ENCODE measurements at regions not wholly inside any gene's neighbourhood (a gene's known extent, or its start where the extent isn't known, plus 50 kb on each side); places are given as distances from the start of the nearest gene placed in this dataset.

DNA sequence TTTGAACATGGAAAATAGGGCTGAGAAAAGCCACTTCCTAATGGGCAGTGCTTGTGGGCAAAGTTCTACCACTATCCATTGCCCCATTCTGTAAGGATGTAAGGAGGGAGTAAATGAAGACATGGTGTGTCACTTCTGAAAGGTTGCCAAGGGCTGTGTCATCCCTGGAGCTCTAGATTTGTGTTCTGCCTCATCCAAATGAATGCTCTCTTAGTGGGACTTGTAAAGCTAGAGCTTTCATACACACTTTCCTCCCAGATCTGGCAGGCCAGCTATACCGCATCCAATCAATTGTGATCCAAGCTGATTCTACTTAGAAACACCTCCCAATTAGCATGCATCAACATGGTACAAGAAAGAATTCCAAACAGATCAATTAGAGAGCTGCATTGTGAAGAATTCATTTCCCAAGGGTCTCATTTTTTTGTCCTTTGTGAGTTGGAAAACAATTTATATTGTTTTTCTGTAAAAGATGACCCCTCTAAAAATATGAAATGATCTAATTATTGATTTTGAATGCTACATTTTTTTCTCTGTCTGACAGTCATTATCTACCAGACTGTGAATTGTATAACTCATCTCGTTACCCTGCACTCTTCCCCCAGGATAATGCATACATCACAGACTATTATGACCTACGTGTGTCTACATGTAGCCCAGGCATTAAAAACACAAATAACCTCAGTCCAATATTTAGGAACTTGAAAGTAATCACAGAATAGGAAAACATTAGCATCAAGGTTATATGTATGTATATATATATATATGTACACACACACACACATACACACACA lies 117.1 kb upstream of the DUSP10 start:
- DNase-seq = no peak

DNA sequence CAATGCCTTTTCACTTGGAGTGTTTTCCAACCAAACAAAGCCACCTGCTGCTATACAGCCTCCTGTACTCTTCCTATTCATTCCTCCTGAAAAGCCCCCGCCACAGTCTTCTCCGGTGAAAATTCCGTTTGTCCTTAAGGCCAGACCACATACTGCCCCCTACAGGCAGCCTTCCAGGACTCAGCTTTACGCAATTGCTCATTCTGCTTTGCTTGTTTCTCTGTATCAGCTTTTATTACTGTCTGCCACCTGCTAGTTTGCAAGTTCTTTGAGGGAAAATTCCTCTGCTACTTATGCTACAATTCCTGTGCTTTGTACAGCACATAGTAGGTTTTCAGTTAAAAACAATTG lies 115.2 kb upstream of the DUSP10 start:
- peak; percentile 11 for DNase-seq

DNA sequence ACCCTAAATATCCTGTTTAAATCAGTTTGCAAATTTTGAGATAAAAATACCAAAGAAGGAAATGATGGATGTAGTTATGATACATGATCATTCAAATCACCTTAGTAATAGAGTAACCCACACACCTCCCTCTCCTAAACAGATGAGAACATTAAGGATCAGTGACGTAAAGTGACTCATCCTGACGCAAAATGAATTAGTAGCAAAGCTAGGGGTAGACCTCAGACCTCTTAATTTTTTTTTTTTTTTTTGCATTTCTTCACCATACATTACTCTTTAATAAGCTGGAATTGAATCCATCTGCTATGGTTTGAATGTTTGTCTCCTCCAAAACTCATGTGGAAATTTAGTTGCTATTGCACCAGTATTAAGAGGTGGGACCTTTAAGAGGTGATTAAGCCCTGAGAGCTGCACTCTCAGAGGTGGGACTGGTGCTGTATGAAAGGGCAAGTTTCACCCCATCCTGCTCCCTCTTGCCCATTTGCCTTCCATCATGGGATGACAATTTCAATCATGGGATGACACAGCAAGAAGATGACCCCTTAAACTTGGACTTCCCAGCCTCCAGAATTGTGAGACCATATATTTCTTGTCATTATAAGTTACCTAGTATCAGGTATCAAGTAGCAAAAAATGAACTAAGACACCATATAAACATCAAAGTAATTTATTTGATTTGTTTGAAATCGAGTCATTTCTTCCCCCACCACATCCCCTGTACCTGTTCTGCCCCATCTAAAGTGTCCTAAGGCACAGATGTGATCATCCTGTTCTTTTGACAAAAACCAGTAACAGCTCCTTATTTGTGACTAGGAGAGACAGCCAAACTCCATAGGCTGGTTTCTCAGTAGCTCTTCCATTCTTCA lies 114.6 kb upstream of the DUSP10 start:
- no peak for DNase-seq

DNA sequence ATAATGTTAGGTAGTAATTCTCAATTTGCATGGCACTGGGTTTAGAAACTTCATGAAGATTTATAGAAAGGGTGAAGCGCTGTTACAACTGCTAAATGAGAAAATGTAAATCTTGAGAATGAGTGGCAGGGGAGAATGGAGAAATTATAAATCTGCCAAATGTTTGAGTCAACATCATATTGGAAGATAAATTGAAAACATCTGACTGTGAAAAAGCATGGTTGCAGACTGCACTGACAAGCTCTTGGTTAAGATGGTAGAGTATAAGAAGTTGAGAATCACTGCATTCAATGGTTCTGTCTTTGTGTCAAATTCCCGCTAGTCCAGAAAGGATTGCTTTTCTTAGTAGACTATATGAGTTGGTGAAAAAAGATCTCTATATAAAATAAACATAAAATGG lies 113.3 kb upstream of the DUSP10 start:
- DNase-seq = no peak

DNA sequence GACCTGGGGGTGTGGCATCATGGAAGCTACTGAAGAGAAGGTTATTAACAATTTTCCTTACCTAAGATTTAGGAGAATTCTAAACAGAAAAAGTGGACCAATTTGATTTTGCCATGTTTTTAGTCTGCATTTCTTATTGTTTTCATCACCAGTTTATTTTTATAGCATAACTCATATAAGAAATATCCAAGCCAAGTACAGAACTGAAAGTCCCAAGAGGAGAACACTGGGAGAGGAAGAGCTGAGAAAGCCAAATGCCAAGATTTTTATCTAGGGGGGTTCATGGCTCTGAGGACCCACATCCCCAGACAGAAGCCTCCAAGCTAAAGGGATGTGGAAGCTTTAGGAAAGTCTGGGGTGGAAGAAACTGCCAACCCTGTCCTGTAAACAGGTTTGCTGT lies 109.4 kb upstream of the DUSP10 start:
- no peak for DNase-seq

DNA sequence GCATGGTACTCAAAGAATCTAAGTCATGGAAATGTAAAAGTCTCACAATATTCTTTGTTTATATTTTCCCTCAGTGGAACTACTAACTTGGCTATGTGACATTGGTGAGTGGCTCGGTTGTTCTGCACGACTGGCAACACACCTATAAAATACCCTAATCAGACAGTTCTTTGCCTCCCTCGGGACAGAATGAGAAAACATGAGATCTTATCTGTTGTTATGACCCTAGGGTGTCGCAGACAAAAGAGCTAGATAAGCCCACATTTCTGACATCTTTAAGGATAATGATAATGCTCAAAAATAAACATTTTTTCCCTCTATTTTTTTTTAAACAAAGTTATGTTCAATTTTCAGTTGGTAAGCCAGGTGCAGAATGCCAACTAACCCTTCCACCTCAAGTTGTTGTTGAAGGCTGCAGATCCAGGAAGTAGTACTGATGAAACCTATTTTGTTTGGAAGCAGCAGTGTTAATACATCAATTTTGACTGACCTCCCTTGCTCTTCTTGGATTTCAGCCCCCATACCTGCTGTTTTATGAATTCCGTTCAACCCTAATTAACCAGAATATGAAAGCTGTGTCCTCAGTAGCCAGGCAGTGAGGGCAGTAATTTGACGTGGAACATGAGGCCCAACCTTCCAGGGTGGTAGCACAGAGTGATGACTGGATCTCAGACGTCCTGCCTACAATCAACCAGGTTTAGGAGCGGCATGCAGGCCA lies 108.7 kb upstream of the DUSP10 start:
- no peak for DNase-seq

DNA sequence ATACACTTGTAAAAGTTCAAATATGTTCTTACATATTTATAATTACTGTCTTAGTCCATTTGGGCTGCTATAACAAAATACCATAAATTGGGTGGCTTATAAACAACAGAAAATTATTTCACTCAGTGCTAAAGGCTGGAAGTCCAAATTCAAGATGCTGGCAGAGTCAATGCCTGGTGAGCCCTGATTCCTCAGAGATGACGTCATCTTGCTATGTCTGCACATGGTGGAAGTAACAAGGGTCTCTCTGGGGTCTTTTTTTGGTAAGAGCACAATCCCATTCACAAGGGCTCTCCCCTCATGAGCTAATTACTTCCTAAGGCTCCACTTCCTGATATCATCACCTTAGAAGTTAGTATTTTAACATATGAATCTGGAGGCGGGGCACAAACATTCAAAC lies 108.0 kb upstream of the DUSP10 start:
- no peak for DNase-seq

DNA sequence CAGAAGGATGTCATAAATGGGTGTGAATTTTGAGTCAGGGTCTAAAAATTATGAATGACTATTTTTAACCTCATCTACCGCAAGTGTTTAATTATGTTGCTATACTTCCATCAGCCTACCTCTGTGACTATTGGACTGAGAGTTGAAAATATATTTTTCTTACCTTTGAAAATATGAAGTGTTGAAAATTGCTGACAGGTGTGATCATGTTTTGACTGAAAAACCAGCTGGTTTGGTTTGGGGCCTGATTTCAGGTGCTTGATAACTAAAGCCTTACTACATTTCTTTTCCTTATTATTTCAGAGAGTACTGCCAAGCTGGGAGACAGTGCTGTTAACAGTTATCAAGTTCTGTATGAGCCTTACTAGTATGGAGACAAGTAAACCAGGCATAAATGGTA lies 107.2 kb upstream of the DUSP10 start:
- DNase-seq = no peak

DNA sequence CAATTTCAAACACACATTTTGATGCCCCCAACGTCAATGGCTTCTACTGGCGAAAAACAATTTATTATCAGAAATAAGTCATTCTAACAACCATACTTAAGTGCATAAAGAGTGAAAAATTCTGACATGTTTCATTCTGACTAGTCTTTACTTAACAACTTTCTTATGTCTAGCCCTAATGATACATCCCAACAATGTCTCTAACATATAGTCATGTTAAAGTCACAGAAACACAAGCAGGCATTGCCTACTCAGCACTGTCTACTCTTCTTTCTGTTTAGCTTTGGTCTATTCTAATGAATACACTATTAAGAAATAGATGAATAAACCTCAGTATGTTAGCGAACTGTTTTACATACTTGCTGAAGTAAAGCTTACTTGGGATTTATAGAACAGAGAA lies 105.8 kb upstream of the DUSP10 start:
- DNase-seq = no peak

DNA sequence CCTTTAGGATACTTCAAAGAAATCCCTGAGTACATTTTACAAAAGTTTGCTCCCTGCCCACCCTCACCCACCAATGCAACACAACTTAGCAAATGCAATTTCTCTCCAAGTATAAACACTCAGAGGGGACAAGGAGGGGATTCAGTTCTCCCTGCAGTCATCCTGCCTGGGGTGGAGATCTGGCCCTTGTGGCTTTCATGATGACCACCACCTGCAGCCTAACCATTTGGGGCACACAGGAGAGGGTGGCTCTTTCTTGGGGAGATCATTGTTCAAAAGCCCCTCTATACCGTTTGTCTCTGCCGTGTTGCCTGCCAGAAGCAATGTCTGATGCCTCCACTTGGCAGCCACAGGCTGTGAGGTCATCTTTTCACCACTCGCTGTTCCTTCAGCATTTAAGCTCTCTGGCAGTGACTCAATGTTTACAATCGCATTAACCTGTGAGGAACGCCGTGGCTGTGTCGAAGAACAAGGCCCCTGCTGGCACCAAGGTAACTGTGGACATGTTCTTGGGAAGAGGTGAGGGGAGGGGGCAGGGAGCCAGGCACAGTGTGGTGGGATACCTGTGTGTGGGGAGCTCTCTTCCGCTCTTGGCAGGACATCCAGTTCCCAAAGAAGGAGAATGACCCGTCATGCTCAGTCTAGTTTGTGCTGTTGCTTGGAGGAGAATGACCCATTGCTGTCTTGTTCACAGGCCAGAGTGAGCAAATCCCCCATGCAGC lies 103.9 kb upstream of the DUSP10 start:
- DNase-seq = no peak

DNA sequence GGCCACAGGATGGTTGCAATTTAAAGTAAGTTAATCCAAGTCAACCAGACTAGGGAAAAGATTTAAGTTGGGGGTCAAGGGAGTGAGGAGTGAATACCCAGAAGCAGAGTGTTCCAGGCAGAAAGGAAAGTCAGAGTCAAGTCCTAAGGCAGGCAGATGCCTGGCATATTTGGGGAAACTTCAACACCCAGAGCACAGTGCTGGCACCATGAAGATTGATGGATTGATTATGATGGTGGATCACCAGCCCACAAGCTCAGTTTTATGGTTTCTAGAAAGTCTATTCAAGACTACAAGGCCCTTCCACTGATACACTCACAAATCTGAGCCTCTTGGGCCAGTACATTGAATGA lies 100.1 kb upstream of the DUSP10 start:
- DNase-seq = no peak

DNA sequence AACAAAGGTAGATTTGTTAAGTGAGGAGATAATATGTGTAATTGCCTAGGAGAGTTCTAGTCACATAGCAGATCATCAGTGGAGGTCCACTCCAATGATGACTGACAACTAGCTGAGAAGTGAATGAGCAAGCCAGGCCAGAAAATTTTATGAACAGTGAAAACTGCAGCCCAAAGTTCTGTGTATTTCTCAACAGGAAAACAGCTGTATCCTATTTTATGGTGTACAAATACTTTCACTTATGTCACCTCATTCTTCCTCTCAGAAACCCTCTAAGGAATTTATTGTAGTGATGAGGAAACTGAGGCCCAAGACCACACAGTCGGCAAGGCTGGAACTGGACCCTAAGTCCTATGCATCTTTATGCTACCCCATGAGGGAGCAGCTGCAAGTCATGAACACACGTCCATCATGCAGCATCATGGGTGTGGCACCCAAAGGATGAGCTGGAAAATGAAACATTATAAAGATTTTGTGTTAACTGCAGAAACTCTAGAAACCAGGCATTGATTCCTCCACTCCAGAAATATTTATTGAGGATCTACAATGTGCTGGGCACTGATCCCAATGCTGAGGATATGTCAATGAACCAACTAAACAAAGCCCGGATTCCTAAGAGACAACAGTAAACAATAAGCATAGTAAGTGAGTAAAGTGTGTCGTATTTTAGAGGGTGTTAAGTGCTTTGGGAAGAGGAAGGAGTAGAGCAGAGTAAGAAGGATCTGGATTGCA lies 99.5 kb upstream of the DUSP10 start:
- no peak for DNase-seq

DNA sequence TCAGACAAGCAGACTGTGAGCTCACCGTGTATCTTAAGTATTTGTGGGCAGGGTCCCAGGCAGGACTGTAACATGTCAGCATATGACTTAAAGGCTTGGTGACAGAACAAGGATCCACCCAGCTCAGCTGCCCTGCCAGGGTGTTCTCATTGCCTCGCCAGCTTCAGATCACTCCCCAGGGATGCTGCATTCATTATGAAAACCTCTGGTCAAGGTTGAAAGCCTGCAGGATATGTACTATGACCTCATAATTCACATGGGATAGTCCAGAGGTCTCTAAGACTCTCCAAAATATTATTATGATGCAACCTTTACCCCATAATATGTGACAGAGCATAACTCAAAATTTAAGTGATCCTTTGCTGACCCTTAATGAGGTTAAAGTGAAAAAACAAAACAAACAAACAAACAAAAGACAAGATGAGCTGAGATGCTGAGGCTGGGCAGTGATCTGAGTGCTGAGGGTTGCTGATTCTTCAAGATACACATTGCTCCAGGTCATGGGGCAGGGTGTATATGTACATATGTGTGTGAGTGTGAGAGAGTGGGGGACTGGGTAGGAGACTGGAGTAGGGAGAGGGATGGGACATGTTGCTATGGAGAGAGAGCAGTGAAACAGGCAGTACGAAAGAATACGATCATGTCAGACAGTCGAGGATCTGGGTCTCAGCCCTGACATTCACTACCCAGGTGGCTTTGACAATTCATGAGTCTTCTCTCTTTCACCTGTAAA lies 98.8 kb upstream of the DUSP10 start:
- DNase-seq = no peak

DNA sequence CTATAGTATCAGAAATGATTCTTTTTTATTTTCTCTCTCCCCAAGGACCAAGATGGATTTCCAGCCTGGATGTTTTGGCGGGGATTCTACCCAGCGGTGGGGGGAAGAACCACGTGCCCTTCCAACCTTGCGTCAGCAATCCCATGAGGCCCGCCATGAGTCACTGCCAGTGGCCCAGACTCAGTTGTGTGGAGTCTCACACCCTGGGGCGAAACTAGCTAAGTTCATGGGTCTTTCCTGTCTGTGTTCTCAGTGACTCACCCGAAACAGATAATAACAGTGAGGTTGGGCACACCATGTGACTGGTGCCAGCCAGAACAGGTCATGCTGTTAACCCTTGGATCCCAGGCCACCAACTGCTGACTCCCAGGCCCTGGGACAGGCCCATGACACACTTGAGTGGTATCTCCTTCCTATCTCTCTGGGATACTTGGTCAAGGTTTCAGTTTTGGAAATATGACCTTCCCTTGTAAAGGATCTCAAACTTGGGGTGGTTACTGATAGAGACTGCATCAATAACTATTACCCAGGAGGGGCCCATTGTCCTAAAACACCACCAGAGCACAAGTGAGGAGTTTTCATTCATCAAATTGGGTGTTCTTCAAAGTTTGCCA lies 98.0 kb upstream of the DUSP10 start:
- peak; percentile 81 for DNase-seq

DNA sequence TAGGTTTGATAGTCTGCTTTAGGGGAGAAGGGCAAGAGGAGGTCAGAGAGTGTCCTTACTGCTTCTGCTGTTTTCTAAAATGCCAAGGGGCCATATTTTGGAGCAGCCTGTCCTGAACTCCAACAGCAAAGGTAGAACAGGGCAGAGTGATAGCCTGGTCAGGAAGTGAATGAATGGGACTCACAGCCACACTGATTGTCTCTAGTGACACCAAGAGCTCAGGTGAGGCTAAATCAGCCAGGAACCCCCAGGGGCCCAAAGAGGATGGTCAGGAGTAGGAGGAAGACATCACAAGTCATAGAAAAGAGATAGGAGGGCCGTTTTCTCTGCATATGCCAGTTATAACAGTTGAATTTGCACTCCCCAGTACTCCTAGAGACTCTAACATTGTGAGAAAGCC lies 97.4 kb upstream of the DUSP10 start:
- peak; percentile 8 for DNase-seq

DNA sequence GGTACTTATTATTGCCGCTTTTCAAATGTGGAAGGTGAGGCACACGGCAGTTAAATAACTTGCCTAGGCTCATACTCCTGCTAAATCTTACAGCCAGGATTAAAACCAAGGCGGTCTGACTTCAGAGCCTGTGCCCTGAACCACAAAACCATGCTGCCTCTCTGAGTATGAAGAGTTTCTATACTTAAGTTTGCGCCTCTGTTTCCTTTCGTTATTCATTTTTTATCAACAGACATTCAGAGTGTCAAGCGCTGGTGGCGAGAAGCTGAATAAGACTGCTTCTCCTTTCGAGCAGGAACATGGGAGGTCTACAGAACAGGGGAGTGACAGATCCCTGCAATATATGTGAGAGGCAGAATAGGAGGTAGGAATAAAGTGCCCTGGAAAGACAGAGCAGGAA lies 96.0 kb upstream of the DUSP10 start:
- DNase-seq = peak; percentile 37

DNA sequence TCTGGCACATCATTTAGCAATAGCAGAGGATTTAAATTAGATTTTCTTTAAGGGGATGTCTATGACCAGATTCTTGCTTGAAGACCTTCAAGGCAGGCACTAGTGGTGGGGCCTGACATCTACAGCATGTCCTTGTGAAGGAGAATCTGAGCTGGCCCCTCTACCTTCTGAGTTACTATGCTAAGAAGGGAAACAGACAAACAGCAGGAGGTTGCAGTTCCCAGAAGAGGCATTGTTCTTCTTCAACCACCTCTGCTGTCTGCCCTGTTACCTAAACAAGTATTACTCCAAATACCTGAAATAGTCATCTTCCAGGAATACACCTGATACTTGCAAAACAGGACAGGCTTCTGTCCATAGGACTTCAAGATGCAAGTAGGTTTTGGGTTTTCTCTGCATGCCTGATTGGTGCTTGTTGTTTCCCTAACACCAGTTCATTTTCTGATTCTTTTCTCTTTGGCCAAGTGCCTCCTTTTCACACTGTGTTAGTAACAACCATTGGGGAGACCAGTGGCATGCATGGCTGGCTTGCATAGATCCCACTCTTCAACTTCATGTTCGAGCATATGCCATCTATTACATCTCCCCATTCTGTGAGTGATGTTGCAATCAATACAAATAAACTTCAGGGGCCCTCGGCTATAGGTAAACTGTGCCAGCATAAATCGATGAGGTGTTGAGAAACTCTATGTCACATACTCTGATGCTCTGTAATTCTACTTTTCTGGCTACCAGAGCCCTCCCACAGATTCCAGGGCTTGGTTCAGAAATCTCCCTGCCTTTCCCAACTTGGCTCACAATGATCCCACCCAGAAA lies 93.0 kb upstream of the DUSP10 start:
- no peak for DNase-seq

DNA sequence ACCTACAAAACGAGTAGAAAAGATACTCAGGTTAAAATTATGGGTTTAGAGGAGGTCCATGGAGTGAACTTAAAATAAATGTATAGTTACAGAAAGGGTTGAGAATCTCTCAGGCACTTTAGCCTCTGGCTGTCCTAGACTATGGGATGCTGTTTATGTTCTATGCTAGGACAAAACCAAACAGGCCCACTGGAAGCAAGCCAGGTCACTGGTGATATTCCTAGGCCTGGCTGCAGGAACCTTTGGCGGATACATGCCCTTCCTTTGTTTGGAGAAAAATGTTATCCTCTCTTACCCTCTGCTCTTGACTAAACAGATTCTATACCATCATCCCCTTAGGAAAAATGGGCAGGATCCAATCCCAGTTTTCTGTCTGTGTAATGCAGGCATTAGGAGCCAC lies 90.7 kb upstream of the DUSP10 start:
- no peak for DNase-seq

DNA sequence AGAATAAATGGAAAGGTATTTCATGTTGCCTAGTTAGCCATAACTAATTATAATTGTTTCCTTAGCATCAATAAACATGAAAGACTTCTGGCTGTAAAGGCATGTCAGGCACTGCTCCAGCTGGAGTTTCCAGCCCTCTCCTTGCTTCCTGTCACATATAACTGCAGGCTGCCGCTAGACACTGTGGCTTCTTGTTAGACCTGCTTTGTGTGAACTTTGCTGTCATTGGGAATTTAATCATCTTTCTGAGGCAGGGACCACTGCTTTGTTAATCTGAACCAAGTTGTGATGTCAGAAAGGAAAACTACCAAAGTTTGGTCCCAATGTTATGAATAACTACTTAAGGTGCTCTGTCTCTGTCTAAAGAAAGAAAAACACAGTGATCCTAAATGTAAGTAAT lies 90.3 kb upstream of the DUSP10 start:
- DNase-seq = no peak

DNA sequence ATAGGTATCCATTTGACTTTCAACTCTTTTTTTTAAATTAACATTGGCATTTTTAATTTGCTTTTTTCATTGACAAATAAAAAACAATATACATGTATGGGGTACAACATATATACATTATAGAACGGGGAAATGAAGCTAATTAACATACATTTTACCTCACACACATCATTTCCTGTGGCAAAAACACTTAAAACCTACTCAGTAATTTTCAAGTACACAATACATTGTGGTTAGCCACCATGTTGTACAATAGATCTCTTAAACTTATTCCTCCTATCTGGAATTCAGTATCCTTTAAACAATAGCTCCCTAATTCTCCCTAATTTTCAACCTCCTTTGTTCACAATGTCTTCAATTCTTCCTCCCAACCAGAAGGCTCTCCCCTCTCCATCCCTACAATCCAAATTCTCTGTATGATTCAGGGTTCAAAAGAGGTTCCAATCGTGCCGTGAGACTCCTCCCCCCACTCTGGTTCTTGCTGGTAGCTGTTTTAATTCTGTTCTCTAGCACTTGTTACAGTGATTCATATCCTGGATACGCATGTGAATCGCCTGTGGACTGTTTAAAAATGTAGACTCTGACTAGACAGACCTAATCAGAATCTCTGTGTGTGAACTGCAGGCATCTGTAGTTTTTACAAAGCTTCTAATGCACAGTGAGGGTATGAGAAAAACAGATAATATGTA lies 87.6 kb upstream of the DUSP10 start:
- peak; percentile 70 for DNase-seq

All from CD4-positive, alpha-beta T cell treated with Interleukin-17A for 1 hour (primary cell).